Uterus (tissue), 3 donors: ENCODE measurements at regions not wholly inside any gene's neighbourhood (a gene's known extent, or its start where the extent isn't known, plus 50 kb on each side); places are given as distances from the start of the nearest gene placed in this dataset.
"Not testable (repeated sequence)": the region's sequence is repeated elsewhere in the genome, so short reads cannot be mapped to it uniquely, and the experiment has no call there.

Experiments
- DNase-seq, 2 donors: peaks; one replicate each; pipeline ENCODE4 v3.0.0-alpha.2; 2019 to 2020
- H3K27ac ChIP-seq, 2 donors: fragments of 200-600 bp; sonication (generic); 1 replicate in 1 of 2; 2 replicates in 1 of 2; pipeline ENCODE4 v1.5.1; 2016 to 2018
- H3K27me3 ChIP-seq, 2 donors: fragments of 200-600 bp; sonication (generic); one replicate each; pipeline ENCODE4 v1.5.1; 2018 to 2019; ENCODE audit warnings: control low read depth in 1 of 2
- H3K36me3 ChIP-seq, 2 donors: fragments of 200-600 bp; sonication (generic); one replicate each; pipeline ENCODE4 v1.5.1; 2019; ENCODE audit warnings: control low read depth in 1 of 2
- H3K4me1 ChIP-seq, 2 donors: fragments of 200-600 bp; sonication (generic); one replicate each; pipeline ENCODE4 v1.5.1; 2018 to 2019; ENCODE audit warnings: control low read depth in 1 of 2
- H3K4me3 ChIP-seq, 2 donors: fragments of 200-600 bp; sonication (generic); 1 replicate in 1 of 2; 2 replicates in 1 of 2; pipeline ENCODE4 v1.5.1; 2018 to 2019; ENCODE audit warnings: mild to moderate bottlenecking in 1 of 2
- H3K9me3 ChIP-seq, 2 donors: fragments of 200-600 bp; sonication (generic); one replicate each; pipeline ENCODE4 v1.5.1; 2019; ENCODE audit warnings: control low read depth in 1 of 2
- CTCF ChIP-seq, 4 experiments: fragments of 200-600 bp in 2 of 4; fragments of 450-650 bp in 2 of 4; sonication (generic) in 2 of 4; IDR thresholded peaks; one replicate each; pipeline ENCODE4 v1.5.1; 2016 to 2019; ENCODE audit warnings: antibody characterized with exemption in 4 of 4, mild to moderate bottlenecking in 2 of 4, moderate library complexity in 1 of 4
- POLR2A ChIP-seq, 2 donors: fragments of 450-650 bp; IDR thresholded peaks; one replicate each; pipeline ENCODE4 v1.6.1; 2016; ENCODE audit warnings: antibody characterized with exemption in 2 of 2, mild to moderate bottlenecking in 1 of 2, moderate library complexity in 1 of 2
- intact Hi-C: fragments of 100-400 bp; cut with DNase I; formaldehyde crosslinking; loops from one replicate; pipeline ENCODE4 v1.15.1; 2023; ENCODE audit warnings: low total_unique reads
- donor health status: DM: yes; HTN: yes; CAD: no.

- Histone ChIP-seq H3K4me1 (no peaks in the 10 kb centered on the region), H3K36me3 (no peaks in the 10 kb centered on the region), H3K4me3 (no peak overlapping the region), H3K27me3 (no peaks in the 10 kb centered on the region), H3K27ac (no peak overlapping the region), H3K9me3 (no peaks in the 10 kb centered on the region)
- TF ChIP-seq CTCF (IDR thresholded peaks at IDR 0.05) (no peak), POLR2A (IDR thresholded peaks at IDR 0.05) (no peak)
- intact Hi-C loops = no loop called here
- no peak for DNase-seq
Observed at GRCh38 chr4:60913671-60914070, 286.5 kb upstream of the ADGRL3 start.

GRCh38 chr4:60921735-60922134 lies 278.4 kb upstream of the ADGRL3 start:
- intact Hi-C loops, DNase-seq, H3K4me1 ChIP-seq, H3K9me3 ChIP-seq, H3K27ac ChIP-seq, H3K4me3 ChIP-seq, H3K36me3 ChIP-seq, H3K27me3 ChIP-seq: not testable (repeated sequence)

- DNase-seq = no peak
- no peaks in the 10 kb centered on the region for H3K9me3 ChIP-seq
- no peaks in the 10 kb centered on the region for H3K27me3 ChIP-seq
- intact Hi-C loops = no loop called here
- no peaks in the 10 kb centered on the region for H3K36me3 ChIP-seq
- H3K4me1 ChIP-seq = no peaks in the 10 kb centered on the region
- H3K27ac ChIP-seq = no peak overlapping the region
- H3K4me3 ChIP-seq = no peak overlapping the region
- TF ChIP-seq CTCF (IDR thresholded peaks at IDR 0.05) (no peak), POLR2A (IDR thresholded peaks at IDR 0.05) (no peak)
Observed at GRCh38 chr4:60923075-60923474, 277.1 kb upstream of the ADGRL3 start.

GRCh38 chr4:60926624-60927023 lies 273.5 kb upstream of the ADGRL3 start:
- H3K27ac ChIP-seq = no peak overlapping the region
- no peaks in the 10 kb centered on the region for H3K36me3 ChIP-seq
- H3K4me3 ChIP-seq = no peak overlapping the region
- no peak for DNase-seq
- H3K9me3 ChIP-seq = no peaks in the 10 kb centered on the region
- H3K4me1 ChIP-seq = no peaks in the 10 kb centered on the region
- no peak for TF ChIP-seq CTCF (IDR thresholded peaks at IDR 0.05)
- no peak for TF ChIP-seq POLR2A (IDR thresholded peaks at IDR 0.05)
- no peaks in the 10 kb centered on the region for H3K27me3 ChIP-seq
- intact Hi-C loops = no loop called here

- Histone ChIP-seq H3K4me1 (no peaks in the 10 kb centered on the region), H3K4me3 (no peak overlapping the region), H3K27me3 (no peaks in the 10 kb centered on the region), H3K9me3 (no peaks in the 10 kb centered on the region), H3K36me3 (no peaks in the 10 kb centered on the region), H3K27ac (no peak overlapping the region)
- intact Hi-C loops = no loop called here
- TF ChIP-seq POLR2A (IDR thresholded peaks at IDR 0.05) (no peak), CTCF (IDR thresholded peaks at IDR 0.05) (no peak)
- DNase-seq = no peak
Observed at GRCh38 chr4:60930866-60931265, 269.3 kb upstream of the ADGRL3 start.

- no peak for TF ChIP-seq CTCF (IDR thresholded peaks at IDR 0.05)
- intact Hi-C loops = no loop called here
- Histone ChIP-seq H3K27ac (no peak overlapping the region), H3K9me3 (no peaks in the 10 kb centered on the region), H3K36me3 (no peaks in the 10 kb centered on the region), H3K27me3 (no peaks in the 10 kb centered on the region), H3K4me3 (no peak overlapping the region), H3K4me1 (no peaks in the 10 kb centered on the region)
- DNase-seq = no peak
Observed at GRCh38 chr4:60934566-60935295, 265.4 kb upstream of the ADGRL3 start.
